NT2/D1 (cell line): ENCODE measurements at regions not wholly inside any gene's neighbourhood (a gene's known extent, or its start where the extent isn't known, plus 50 kb on each side); places are given as distances from the start of the nearest gene placed in this dataset.

Experiments
- DNase-seq: peaks from one replicate; pipeline ENCODE4 v3.0.0-alpha.2; 2011; ENCODE audit warnings: low read depth, low spot score
- H3K27me3 ChIP-seq: 2 replicates; pipeline ENCODE4 v1.6.0; 2011; ENCODE audit warnings: mild to moderate bottlenecking; ENCODE audit not compliant: insufficient read length, insufficient read depth
- H3K36me3 ChIP-seq: 2 replicates; pipeline ENCODE4 v1.6.1; 2011; ENCODE audit warnings: mild to moderate bottlenecking, low read length, mixed read lengths; ENCODE audit not compliant: insufficient read depth, insufficient read length
- H3K4me1 ChIP-seq: 2 replicates; pipeline ENCODE4 v1.5.1; 2011; ENCODE audit not compliant: insufficient read depth, insufficient read length
- H3K4me3 ChIP-seq: 2 replicates; pipeline ENCODE4 v1.5.1; 2011; ENCODE audit warnings: low read depth; ENCODE audit not compliant: insufficient read length
- H3K9ac ChIP-seq: 2 replicates; pipeline ENCODE4 v1.6.0; 2011; ENCODE audit warnings: low read depth; ENCODE audit not compliant: insufficient read length
- H3K9me3 ChIP-seq: 2 replicates; pipeline ENCODE4 v1.5.1; 2011; ENCODE audit warnings: mild to moderate bottlenecking, low read length; ENCODE audit not compliant: insufficient read depth
- SUZ12 ChIP-seq: IDR thresholded peaks from 2 replicates; pipeline ENCODE4 v1.6.1; 2011; ENCODE audit not compliant: insufficient read length, insufficient read depth; ENCODE audit errors: extremely low read depth
- YY1 ChIP-seq: IDR thresholded peaks from 2 replicates; pipeline ENCODE4 v1.6.1; 2011; ENCODE audit not compliant: insufficient read length, insufficient read depth
- ZNF274 ChIP-seq: IDR thresholded peaks from 2 replicates; pipeline ENCODE4 v1.6.1; 2011; ENCODE audit warnings: mild to moderate bottlenecking, low read depth, low read length

DNA sequence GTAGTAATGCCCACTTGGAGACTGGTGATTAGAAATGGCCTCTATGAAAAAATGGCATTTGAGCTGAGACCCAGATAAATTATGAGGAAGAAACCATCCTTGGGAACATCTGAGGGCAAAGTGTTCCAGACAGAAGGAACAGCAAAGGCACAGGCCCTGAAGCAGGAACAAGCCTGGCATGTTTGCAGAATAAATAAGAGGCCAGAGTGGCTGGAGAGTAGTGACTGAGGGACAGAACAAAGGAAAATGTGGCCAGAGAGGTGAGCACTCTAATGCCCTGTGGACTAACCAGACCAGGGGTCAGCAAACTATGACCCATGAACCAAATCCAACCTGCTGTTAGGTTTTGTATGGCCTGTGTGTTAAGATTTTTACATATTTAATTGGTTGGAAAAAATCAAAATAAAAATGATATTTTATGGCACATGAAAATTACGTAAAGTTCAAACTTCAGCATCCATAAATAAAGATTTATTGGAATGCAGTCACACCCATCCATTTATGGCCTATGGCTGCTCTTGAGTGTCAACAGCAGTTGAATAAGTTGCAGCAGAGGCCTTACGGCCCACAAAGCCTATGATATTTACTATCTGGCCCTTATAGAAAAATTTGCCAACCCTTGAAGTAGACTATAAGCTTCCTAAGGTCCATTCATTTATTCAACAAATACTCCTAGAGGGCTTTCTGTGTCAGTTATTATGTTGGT, 210.0 kb upstream of the TOX3 start:
- Histone ChIP-seq H3K4me1 (no peaks in the 10 kb centered on the region), H3K27me3 (no peaks in the 10 kb centered on the region), H3K9ac (no peak overlapping the region), H3K9me3 (no peaks in the 10 kb centered on the region), H3K36me3 (no peaks in the 10 kb centered on the region), H3K4me3 (no peak overlapping the region)
- no peak for DNase-seq
- TF ChIP-seq YY1, result no peak
- no peak for TF ChIP-seq ZNF274
- no peak for TF ChIP-seq SUZ12

DNA sequence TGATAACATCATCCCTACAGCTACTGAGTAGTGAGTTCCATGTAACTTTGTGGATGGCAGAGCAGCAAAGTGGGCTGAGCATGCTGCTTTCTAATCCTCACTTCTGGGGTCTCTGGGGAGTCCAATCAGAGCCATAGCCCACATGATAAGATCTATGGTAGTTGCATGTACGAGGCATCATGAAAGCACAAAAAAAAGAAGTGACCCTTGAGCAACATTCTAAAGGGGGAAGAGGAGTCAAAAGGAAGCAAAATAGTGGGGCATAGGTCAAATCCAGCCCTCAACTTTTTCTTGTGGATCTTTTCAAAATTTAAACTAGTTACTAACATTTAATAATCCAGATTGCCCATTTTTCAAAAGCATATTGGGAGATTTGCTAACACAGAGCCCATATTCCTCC, 208.5 kb upstream of the TOX3 start:
- Histone ChIP-seq H3K4me3 (no peak overlapping the region), H3K27me3 (no peaks in the 10 kb centered on the region), H3K4me1 (no peaks in the 10 kb centered on the region), H3K9me3 (no peaks in the 10 kb centered on the region), H3K9ac (no peak overlapping the region), H3K36me3 (no peaks in the 10 kb centered on the region)
- DNase-seq, result no peak
- no peak for TF ChIP-seq ZNF274
- no peak for TF ChIP-seq SUZ12
- TF ChIP-seq YY1, result no peak

DNA sequence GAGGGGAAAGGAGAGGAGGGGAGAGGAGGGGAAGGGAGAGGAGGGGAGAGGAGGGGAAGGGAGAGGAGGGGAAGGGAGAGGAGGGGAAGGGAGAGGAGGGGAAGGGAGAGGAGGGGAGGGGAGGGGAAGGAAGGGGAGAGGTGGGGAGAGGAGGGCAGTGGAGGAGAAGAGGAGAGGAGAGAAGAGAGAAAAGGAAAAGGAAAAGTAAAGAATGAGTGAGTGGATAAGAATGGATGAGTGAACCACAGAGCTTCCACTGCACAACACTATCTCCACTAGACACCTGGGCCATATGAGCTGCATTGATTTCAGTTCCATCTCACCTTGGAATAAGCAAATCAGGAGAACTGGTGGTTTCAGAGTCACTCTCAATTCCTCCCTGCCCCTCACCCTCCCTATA, 204.1 kb upstream of the TOX3 start:
- no peaks in the 10 kb centered on the region for H3K36me3 ChIP-seq
- TF ChIP-seq SUZ12 (no peak), ZNF274 (no peak), YY1 (no peak)
- H3K4me1 ChIP-seq, result no peaks in the 10 kb centered on the region
- DNase-seq, result no peak
- no peaks in the 10 kb centered on the region for H3K27me3 ChIP-seq
- no peaks in the 10 kb centered on the region for H3K9me3 ChIP-seq
- H3K9ac ChIP-seq, result no peak overlapping the region
- H3K4me3 ChIP-seq, result no peak overlapping the region

DNA sequence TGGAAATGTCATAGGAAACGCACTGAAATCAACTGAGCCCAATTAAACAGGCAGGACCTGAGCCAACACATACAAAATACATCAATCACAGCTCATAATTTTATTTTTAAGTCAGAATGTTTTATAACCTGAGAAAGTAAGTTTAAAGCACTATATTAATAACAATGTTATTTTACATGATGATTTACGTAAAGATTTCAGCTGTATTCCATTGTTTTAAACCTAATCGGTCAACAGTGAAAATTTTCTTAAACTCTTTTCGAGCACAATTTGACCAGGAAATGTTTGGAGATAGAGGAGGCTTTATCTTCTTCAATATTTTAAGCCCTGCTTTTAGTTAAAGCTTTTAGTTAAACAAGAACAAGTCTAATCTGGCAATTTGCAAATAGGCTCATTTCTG, 201.8 kb upstream of the TOX3 start:
- DNase-seq, result no peak

DNA sequence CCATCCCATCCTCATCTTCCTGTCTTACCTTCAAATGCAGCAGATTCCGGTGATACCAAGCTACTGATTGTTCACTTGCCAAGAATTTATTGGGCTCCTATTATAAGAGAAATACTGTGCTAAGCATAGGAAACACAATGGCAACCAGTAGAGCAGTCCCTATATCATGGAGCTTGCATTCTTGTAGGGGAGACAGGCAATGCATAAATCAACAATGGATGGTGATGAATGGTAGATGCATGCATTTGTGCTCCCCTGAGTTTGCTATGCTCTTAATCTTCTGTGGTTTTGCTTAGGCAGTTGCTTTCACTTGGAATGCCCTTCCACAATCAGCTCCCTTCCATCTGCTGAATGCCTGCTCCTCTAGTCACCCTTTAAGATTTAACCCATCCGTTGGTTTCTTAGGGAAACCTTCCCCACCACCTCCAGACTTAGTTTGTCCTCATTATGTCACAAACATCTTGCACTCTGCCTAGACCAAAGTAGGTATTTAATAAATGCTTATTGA, 200.2 kb upstream of the TOX3 start:
- H3K27me3 ChIP-seq, result no peaks in the 10 kb centered on the region
- no peaks in the 10 kb centered on the region for H3K9me3 ChIP-seq
- no peak for TF ChIP-seq SUZ12
- no peak for TF ChIP-seq YY1
- TF ChIP-seq ZNF274, result no peak
- no peaks in the 10 kb centered on the region for H3K4me1 ChIP-seq
- no peak overlapping the region for H3K9ac ChIP-seq
- H3K36me3 ChIP-seq, result no peaks in the 10 kb centered on the region
- no peak for DNase-seq
- H3K4me3 ChIP-seq, result no peak overlapping the region

More for the DNA sequence above, 201.8 kb upstream of the TOX3 start:
- H3K4me3 ChIP-seq, result no peak overlapping the region
- H3K27me3 ChIP-seq, result no peaks in the 10 kb centered on the region
- H3K36me3 ChIP-seq, result no peaks in the 10 kb centered on the region
- H3K4me1 ChIP-seq, result no peaks in the 10 kb centered on the region
- TF ChIP-seq YY1 (no peak), SUZ12 (no peak), ZNF274 (no peak)
- H3K9me3 ChIP-seq, result no peaks in the 10 kb centered on the region
- H3K9ac ChIP-seq, result no peak overlapping the region

DNA sequence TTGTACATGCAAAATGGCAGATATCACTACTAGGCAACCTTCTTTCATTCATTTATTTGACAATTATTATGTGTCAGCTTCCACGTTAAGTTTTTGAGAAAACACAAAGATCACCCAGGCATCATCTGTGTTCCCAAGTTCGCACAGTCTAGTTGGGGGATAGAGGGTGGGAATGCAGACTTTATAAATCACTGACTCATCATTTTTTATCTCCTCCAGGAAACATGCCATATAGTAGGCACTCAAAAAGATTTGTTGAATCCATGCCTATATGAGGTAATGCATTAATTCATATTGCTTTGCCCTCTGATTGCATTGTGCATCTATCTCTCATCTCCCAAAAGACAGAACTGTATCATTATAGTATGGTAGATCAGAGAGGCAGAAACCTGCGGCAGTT, 196.8 kb upstream of the TOX3 start:
- Histone ChIP-seq H3K27me3 (no peaks in the 10 kb centered on the region), H3K9ac (no peak overlapping the region), H3K9me3 (no peaks in the 10 kb centered on the region), H3K36me3 (no peaks in the 10 kb centered on the region), H3K4me1 (no peaks in the 10 kb centered on the region), H3K4me3 (no peak overlapping the region)
- no peak for DNase-seq
- TF ChIP-seq SUZ12 (no peak), YY1 (no peak), ZNF274 (no peak)

DNA sequence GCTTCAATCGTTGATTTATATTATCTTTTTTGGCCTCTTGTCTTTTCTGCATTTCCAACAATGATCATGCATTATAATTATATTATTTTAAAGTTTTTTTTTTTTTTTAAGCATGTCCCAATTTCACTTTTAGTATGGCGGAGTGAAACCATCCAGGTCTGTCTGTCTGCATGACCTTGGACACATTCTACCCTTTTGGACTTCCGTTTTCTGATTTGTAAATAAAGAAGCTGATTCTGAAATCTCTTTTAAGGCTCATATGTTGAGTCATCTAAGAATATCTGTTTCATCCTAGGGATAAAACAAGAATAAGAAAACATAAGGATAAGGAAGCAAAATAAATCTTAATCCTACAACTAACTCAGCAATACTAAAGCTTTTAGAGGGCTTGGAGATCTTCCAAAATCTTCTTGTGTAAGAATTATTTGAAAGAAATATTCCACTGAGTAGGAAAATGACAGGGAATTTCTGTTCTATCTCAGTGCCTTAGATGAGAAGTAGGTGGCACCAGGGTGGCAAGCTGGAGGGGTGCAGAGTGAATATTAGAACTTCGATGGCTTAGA, 195.7 kb upstream of the TOX3 start:
- TF ChIP-seq ZNF274 (no peak), YY1 (no peak), SUZ12 (no peak)
- DNase-seq, result no peak

More for the DNA sequence above, 195.7 kb upstream of the TOX3 start:
- H3K4me3 ChIP-seq, result no peak overlapping the region
- H3K4me1 ChIP-seq, result no peaks in the 10 kb centered on the region
- no peak overlapping the region for H3K9ac ChIP-seq
- H3K9me3 ChIP-seq, result no peaks in the 10 kb centered on the region
- no peaks in the 10 kb centered on the region for H3K36me3 ChIP-seq
- no peaks in the 10 kb centered on the region for H3K27me3 ChIP-seq
